ENCODE measurements at regions not wholly inside any gene's neighbourhood (a gene's known extent, or its start where the extent isn't known, plus 50 kb on each side); places are given as distances from the start of the nearest gene placed in this dataset.

GRCh38 chr18:25795213-25795612 lies 295.2 kb downstream of the SS18 start:
- Histone ChIP-seq H3K4me1 (ENCODE audit: control insufficient read depth in 2 of 2, insufficient read depth in 2 of 2, low read length in 2 of 2) (no peaks in the 10 kb centered on the region), H3K27ac (ENCODE audit: low read length in 2 of 2) (no peak overlapping the region), H3K36me3 (replicated peaks in 1 of 2; ENCODE audit: control extremely low read depth in 1 of 2, control insufficient read depth in 1 of 2, extremely low read depth in 1 of 2, insufficient read depth in 2 of 2, low read length in 1 of 2) (no peaks in the 10 kb centered on the region), H3K9ac (ENCODE audit: low read length) (no peak overlapping the region), H3K9me3 (ENCODE audit: control extremely low read depth in 1 of 3, control insufficient read depth in 2 of 3, insufficient read depth in 1 of 3, low read length in 2 of 3) (no peaks in the 10 kb centered on the region), H4K20me1 (ENCODE audit: control insufficient read depth, insufficient read depth, low read length, poor library complexity, severe bottlenecking) (no peaks in the 10 kb centered on the region), H3K79me2 (ENCODE audit: control insufficient read depth, insufficient read depth, low read length) (no peaks in the 10 kb centered on the region), H3K4me3 (ENCODE audit: control extremely low read depth in 1 of 5, extremely low read depth in 1 of 5, insufficient read depth in 1 of 5, low read depth in 2 of 5, low read length in 4 of 5) (no peak overlapping the region), H3K4me2 (replicated peaks; ENCODE audit: low read depth, low read length, poor library complexity, severe bottlenecking) (no peak overlapping the region), H2AFZ (ENCODE audit: insufficient read depth, low read depth, low read length, poor library complexity, severe bottlenecking) (no peak overlapping the region), H3K27me3 (replicated peaks in 1 of 4; ENCODE audit: control extremely low read depth in 1 of 4, control insufficient read depth in 3 of 4, insufficient read depth in 4 of 4, low read length in 3 of 4) (no peaks in the 10 kb centered on the region)
- no peak for DNase-seq
- no peak for TF ChIP-seq EZH2 (IDR thresholded peaks at IDR 0.05; ENCODE audit: borderline replicate concordance, insufficient read depth, low read depth, low read length, poor library complexity, severe bottlenecking)
- TF ChIP-seq CTCF (IDR thresholded peaks at IDR 0.05): no peak
- no peaks in the 10 kb centered on the region for H3K27me3 Mint-ChIP-seq
- peaks cover 4% of the 10 kb centered on the region for H3K9me3 Mint-ChIP-seq (ENCODE audit: insufficient read depth)
- intact Hi-C loops (cut with micrococcal nuclease): no loop called here
- no peak overlapping the region for H3K27ac Mint-ChIP-seq
- no peak overlapping the region for H3K4me3 Mint-ChIP-seq
- H3K4me1 Mint-ChIP-seq: no peaks in the 10 kb centered on the region
- WGBS (ENCODE audit: insufficient coverage): 87% methylated on average over 9 of the region's 10 CpGs
- ChIA-PET CTCF (interaction anchor here (1.5 kb wide), 1 partner anchor 38 kb away, joined by 4 read pairs; no protein-coding TSS in a partner anchor), POLR2A (no interaction called here)
- ATAC-seq (ENCODE audit: low read depth): no peak

- Histone ChIP-seq H3K27me3 (replicated peaks in 1 of 4; ENCODE audit: control extremely low read depth in 1 of 4, control insufficient read depth in 3 of 4, insufficient read depth in 4 of 4, low read length in 3 of 4) (peaks cover 0 to 3% (median 0%) of the 10 kb centered on the region in 4 experiments), H3K4me3 (ENCODE audit: control extremely low read depth in 1 of 5, extremely low read depth in 1 of 5, insufficient read depth in 1 of 5, low read depth in 2 of 5, low read length in 4 of 5) (no peak overlapping the region), H3K9me3 (ENCODE audit: control extremely low read depth in 1 of 3, control insufficient read depth in 2 of 3, insufficient read depth in 1 of 3, low read length in 2 of 3) (no peaks in the 10 kb centered on the region), H4K20me1 (ENCODE audit: control insufficient read depth, insufficient read depth, low read length, poor library complexity, severe bottlenecking) (no peaks in the 10 kb centered on the region), H3K4me2 (replicated peaks; ENCODE audit: low read depth, low read length, poor library complexity, severe bottlenecking) (no peak overlapping the region), H3K36me3 (replicated peaks in 1 of 2; ENCODE audit: control extremely low read depth in 1 of 2, control insufficient read depth in 1 of 2, extremely low read depth in 1 of 2, insufficient read depth in 2 of 2, low read length in 1 of 2) (no peaks in the 10 kb centered on the region), H3K9ac (ENCODE audit: low read length) (no peak overlapping the region), H3K79me2 (ENCODE audit: control insufficient read depth, insufficient read depth, low read length) (no peaks in the 10 kb centered on the region), H3K27ac (ENCODE audit: low read length in 2 of 2) (no peak overlapping the region), H3K4me1 (ENCODE audit: control insufficient read depth in 2 of 2, insufficient read depth in 2 of 2, low read length in 2 of 2) (no peaks in the 10 kb centered on the region), H2AFZ (ENCODE audit: insufficient read depth, low read depth, low read length, poor library complexity, severe bottlenecking) (no peak overlapping the region)
- Mint-ChIP-seq H3K9me3 (ENCODE audit: insufficient read depth) (peaks cover 2% of the 10 kb centered on the region), H3K4me1 (no peaks in the 10 kb centered on the region), H3K27me3 (peaks cover 4% of the 10 kb centered on the region), H3K4me3 (no peak overlapping the region), H3K27ac (no peak overlapping the region)
- TF ChIP-seq EZH2 (IDR thresholded peaks at IDR 0.05; ENCODE audit: borderline replicate concordance, insufficient read depth, low read depth, low read length, poor library complexity, severe bottlenecking) (no peak), CTCF (IDR thresholded peaks at IDR 0.05) (no peak)
- CTCF ChIA-PET: interaction anchor here (1.4 kb wide), 1 partner anchor 11 kb away, joined by 3 read pairs; no protein-coding TSS in a partner anchor
- POLR2A ChIA-PET: no interaction called here
- ATAC-seq (ENCODE audit: low read depth) (no peak), DNase-seq (no peak)
- intact Hi-C loops (cut with micrococcal nuclease): no loop called here
- 95% methylated on average over 4 of the region's 5 CpGs for WGBS (ENCODE audit: insufficient coverage)
Measured at GRCh38 chr18:25787276-25787675, 303.1 kb downstream of the SS18 start.

Data from B cell (primary cell).